ENCODE measurements at regions not wholly inside any gene's neighbourhood (a gene's known extent, or its start where the extent isn't known, plus 50 kb on each side); places are given as distances from the start of the nearest gene placed in this dataset.

GRCh38 chr15:101559952-101560351 lies 70.4 kb upstream of the PCSK6 start:
- Histone ChIP-seq H4K5ac (ENCODE audit: insufficient read length, low read depth, low read length) (no peak overlapping the region), H2BK15ac (ENCODE audit: low read depth, low read length) (no peak overlapping the region), H3K4me2 (ENCODE audit: insufficient read depth, insufficient read length, low read length) (no peak overlapping the region), H3K27me3 (ENCODE audit: insufficient read depth, low read length) (no peaks in the 10 kb centered on the region), H3K9ac (ENCODE audit: extremely low read depth, insufficient read length, low read length) (no peak overlapping the region), H2BK20ac (ENCODE audit: low read depth, low read length, poor library complexity, severe bottlenecking) (no peak overlapping the region), H3T11ph (ENCODE audit: low read length) (no peak overlapping the region), H2BK120ac (ENCODE audit: low read depth, low read length, poor library complexity, severe bottlenecking) (no peak overlapping the region), H3K56ac (ENCODE audit: insufficient read length, low read depth, low read length) (no peak overlapping the region), H3K4ac (ENCODE audit: low read depth, low read length) (no peak overlapping the region), H3K27ac (ENCODE audit: insufficient read length, low read depth, low read length) (no peak overlapping the region), H3K79me1 (ENCODE audit: insufficient read depth, low read depth, low read length, poor library complexity, severe bottlenecking) (no peaks in the 10 kb centered on the region), H2BK12ac (ENCODE audit: insufficient read length, low read depth, low read length) (no peak overlapping the region), H3K79me2 (ENCODE audit: insufficient read depth, low read length) (no peaks in the 10 kb centered on the region), H3K23ac (ENCODE audit: insufficient read length, low read depth, low read length) (no peak overlapping the region), H4K20me1 (ENCODE audit: control insufficient read depth, insufficient read depth, insufficient read length) (no peaks in the 10 kb centered on the region), H4K8ac (replicated peaks; ENCODE audit: insufficient read length, low read depth, low read length) (no peak overlapping the region), H3K23me2 (ENCODE audit: insufficient read length, low read depth, low read length, poor library complexity, severe bottlenecking) (no peaks in the 10 kb centered on the region), H2AK5ac (ENCODE audit: insufficient read length, low read length) (no peak overlapping the region), H2BK5ac (ENCODE audit: insufficient read length, low read length) (no peak overlapping the region), H3K18ac (ENCODE audit: insufficient read length, low read depth, low read length) (no peak overlapping the region), H2AFZ (ENCODE audit: low read length) (no peak overlapping the region), H3K14ac (ENCODE audit: insufficient read depth, low read length) (no peak overlapping the region), H4K91ac (ENCODE audit: insufficient read length, low read depth, low read length) (no peak overlapping the region), H3K4me1 (ENCODE audit: insufficient read depth, low read length) (no peaks in the 10 kb centered on the region), H3K9me3 (ENCODE audit: control insufficient read depth, low read depth, low read length) (no peaks in the 10 kb centered on the region)
- Mint-ChIP-seq H3K27me3 (ENCODE audit: low read depth) (peaks cover 1% of the 10 kb centered on the region), H3K36me3 (ENCODE audit: insufficient read depth in 1 of 3, low read depth in 3 of 3) (no peaks in the 10 kb centered on the region), H3K4me1 (peaks cover 4 to 6% of the 10 kb centered on the region in 2 experiments; a peak in 1 of 4 replicates), H3K4me3 (no peak overlapping the region; a peak in 1 of 5 replicates), H3K27ac (peak overlapping the region in 1 of 3 experiments; percentile 23; a peak in 1 of 7 replicates), H3K9me3 (no peaks in the 10 kb centered on the region)
- no peak for DNase-seq
- no CpG with 5 or more reads among the region's 6 CpGs for WGBS (ENCODE audit: extremely low coverage, insufficient read length, low lambda C conversion rate)
- TF ChIP-seq, protein P1, sequence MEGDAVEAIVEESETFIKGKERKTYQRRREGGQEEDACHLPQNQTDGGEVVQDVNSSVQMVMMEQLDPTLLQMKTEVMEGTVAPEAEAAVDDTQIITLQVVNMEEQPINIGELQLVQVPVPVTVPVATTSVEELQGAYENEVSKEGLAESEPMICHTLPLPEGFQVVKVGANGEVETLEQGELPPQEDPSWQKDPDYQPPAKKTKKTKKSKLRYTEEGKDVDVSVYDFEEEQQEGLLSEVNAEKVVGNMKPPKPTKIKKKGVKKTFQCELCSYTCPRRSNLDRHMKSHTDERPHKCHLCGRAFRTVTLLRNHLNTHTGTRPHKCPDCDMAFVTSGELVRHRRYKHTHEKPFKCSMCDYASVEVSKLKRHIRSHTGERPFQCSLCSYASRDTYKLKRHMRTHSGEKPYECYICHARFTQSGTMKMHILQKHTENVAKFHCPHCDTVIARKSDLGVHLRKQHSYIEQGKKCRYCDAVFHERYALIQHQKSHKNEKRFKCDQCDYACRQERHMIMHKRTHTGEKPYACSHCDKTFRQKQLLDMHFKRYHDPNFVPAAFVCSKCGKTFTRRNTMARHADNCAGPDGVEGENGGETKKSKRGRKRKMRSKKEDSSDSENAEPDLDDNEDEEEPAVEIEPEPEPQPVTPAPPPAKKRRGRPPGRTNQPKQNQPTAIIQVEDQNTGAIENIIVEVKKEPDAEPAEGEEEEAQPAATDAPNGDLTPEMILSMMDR (conservative IDR thresholded peaks at IDR 0.05), result no peak

Measured in H9 (cell line).